ENCODE measurements at regions not wholly inside any gene's neighbourhood (a gene's known extent, or its start where the extent isn't known, plus 50 kb on each side); places are given as distances from the start of the nearest gene placed in this dataset.

DNA sequence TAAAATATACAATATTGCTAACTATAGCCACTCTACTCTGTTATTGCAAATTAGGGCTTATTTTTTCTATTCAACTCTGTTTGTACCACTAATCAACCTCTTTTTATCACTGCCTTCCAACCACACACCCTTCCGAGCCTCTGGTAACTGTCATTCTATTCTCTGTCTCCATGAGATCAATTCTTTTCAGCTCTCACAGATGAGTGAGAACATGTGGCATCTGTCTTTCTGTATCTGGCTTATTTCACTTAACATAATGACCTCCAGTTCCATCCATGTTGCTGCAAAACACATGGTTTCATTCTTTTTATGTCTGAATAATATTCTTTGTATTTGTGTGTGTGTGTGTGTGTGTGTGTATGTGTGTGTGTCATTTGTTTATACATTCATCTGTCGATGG lies 350.1 kb upstream of the DACH1 start:
- no peak for FAIRE-seq

DNA sequence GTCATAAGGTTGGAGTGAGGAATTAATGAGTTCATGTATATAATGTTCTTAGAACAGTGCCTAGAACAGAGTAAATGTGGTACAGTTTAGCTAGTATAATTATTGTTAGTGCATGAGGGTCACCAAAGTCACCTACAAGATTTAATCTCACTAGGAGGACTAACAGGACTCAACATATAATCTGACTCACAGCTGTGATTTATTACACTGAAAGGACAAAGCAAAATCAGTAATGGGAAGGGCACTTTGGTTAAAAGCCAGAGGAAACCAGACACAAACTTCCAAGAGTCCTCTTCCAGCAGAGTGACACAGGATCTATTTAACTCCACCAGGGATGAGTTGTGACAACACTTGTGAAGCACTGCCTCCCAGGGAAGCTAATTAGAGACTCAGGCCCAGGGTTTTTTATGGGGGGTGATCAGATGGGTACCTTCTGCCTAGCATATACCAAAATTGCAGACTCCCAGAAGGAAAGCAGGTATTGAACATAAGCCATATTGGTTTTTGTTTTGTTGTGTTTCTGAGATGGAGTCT lies 341.2 kb upstream of the DACH1 start:
- FAIRE-seq: no peak

DNA sequence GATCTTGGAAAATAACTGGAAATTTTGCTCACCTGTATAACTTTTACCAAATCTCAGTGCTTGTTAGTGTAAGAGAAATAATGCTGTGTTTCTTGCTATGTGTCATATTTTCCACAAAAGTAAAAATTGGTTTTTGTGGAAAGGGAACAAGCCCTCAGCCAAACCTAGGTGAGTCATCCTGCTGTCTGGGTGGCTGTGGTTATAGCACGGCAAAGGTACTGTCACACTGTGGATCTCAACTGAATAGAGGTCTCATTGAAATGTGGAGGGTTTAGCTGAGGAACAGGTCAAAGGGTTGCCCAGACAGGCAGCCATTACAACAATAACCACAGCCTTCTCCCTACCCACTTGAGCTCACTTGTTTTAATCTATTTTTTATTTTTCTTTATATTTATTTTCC lies 338.8 kb upstream of the DACH1 start:
- no peak for FAIRE-seq

DNA sequence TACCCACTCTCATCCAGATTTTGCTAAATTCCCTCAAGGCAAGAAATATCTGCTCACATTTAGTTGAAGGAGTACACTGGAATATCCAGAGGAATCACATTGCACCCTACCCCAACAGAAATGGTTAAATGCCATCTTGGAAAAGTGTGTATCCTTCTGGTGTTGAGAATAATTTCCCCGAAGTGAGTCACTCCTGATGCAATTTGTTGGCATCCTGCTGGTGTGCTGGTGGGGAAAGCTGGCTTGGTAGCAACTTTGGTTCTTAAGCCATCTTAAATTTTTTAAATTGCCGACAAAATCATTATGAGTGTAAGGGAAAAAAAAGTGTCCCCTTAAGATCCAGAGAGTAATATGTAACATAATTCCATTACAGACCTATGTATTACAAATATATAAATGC lies 337.3 kb upstream of the DACH1 start:
- no peak for FAIRE-seq

DNA sequence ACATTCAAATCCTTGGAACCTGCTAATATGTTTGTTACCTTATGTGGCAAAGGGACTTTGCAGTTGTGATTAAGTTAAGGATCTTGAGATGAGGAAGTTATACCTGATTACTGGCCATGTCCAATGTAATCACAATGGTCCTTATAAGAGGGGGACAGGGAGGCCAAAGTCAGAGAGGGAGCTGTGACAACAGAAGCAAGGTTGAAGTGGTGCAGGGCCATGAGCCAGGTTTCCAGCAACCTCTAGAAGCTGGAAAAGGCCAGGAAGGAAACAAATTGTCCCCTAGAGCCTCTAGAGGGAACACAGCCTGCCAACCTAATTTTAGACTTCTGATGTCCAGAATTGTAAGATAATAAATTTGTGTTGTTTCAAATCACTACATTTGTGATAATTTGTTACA lies 334.7 kb upstream of the DACH1 start:
- no peak for FAIRE-seq

DNA sequence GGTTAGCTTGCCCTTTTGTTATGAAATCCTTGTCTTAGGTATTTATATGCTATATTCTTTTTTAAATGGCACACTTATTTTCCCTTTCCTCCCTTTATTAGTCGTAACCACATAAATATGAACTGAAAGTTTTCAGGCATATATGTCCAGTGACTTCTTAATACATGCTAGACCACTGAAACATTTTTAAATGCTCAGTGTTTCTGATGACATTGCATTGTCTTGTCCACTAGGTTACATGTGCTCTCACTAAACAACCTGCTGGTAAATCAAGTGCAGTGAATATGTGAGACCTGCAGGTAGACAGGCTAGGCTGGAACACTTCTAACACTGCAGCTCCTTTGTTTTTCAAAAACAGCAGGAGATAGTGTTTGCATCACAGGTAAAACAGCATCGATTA lies 332.6 kb upstream of the DACH1 start:
- no peak for FAIRE-seq

DNA sequence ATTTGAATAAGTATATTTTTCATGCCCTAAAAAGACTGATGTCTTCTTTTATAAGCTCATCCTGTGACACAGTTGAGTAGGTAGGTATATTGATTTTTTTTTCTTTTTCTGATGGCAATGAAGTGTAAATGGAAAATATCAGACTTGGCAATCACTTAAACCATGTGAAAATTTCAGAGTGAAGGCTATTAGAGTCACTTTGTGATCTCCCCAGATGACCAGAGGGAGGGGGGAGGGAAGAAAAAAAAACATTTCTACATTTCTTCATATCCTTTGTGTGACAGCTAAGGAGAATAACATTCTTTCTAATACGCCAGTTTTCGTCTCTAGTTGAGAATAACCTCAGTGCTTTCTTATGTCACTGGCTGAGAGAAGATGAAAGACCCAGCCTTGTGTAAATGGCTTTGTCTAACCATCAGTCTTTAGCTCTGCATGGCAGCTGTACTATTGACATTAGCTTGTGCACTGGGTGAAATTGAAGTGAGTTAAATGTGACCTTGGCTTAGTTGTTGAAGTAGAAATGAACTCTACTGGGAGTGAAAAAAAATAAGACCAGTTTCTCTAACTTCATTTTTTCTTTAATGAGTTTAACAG lies 332.1 kb upstream of the DACH1 start:
- no peak for FAIRE-seq

DNA sequence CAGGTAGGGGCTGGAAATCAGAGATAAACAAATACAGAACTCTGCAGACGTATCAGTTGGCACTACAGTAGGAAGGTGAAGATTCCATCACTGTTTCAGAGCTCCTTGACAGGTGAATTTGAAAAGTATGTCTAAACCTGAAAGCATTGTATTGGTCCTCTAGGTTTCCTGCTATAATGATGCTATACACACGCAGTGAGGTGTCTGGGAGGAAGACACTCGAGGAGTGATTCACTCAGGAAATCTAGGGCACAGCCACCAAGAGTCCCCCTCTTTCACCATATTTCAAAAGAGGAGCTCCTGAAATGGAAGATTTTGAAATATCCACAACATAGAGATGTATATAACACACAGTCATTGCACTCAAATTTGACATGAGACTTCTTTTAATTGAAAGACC lies 331.0 kb upstream of the DACH1 start:
- FAIRE-seq: no peak

DNA sequence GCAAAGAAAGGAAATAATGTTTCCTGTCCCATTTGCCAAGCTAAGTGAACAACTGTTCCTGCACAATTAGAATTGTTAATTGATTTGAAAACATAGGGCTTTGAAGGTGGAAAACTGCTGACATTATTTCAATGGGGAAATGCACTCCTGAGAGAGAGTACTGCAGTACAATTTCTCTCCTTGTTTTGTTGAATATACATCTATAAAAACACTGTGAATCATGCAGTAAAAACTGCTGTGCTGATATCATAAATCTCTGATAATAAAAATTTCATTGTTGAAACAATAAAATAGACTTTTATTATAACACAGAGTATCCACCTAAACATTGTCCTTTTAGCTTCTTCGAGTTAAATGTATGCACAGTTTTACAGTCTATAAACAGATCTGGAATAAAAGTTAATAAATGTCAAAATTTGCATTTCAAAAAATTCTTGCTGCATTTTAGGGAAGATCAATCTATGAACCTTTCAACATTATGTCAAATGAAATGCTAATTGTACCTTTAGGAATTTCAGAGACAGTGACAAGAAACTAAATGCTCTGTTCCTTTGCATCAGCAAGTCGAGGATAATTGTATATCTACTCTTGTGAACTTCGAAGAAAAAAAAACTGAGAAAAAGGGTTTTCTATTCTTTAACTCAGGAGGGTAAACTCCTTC lies 328.2 kb upstream of the DACH1 start:
- no peak for FAIRE-seq

DNA sequence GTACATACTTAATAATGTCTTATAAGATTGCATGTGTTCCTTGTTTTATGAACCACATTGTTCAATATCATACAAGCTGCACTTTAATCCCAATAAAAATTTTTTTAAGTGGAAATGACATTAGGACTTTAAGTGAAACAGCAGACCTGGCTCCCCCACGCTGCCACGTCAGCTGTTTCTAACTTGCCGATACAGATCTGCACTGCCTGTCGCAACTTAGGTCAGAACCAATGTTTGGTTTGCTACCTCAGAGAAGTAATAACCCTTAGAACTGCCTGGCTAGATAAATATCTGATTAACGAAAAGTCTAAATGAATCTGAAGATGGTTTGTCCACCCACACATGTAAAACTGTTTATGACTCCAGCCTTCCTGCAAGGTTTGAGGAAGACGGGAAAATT lies 327.5 kb upstream of the DACH1 start:
- FAIRE-seq: no peak

DNA sequence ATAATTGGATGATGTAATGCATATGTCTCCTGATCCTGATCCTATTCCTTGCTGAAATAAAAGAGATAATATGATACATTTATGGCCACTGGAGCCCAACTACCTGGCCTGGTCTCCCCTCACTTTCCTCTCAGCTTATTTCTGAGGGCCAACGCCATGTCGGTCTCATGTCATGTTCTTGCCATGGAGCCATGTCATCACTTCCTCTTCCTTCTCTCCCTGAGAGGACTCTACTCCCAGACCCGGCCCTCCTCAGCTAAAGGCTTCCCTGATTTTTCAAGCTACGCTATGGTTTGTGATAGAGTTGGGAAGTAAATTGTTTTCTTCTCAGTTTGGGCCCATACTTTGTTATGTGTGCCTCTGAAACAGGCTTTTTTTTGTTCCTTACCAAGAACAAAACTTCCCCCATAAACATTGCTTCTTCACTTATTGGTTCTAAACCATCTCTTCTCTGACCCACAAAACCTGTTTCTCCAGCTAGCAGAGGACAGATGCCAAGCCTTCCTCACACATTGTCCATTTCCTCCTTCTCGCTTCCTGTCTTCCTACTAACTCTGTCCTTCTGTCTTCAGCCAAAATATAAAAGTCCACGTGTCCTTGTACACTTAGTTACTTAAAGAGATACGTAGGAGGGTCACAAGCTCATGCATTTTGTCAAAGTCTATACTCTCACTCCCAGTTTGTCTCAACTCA lies 319.9 kb upstream of the DACH1 start:
- FAIRE-seq: no peak

DNA sequence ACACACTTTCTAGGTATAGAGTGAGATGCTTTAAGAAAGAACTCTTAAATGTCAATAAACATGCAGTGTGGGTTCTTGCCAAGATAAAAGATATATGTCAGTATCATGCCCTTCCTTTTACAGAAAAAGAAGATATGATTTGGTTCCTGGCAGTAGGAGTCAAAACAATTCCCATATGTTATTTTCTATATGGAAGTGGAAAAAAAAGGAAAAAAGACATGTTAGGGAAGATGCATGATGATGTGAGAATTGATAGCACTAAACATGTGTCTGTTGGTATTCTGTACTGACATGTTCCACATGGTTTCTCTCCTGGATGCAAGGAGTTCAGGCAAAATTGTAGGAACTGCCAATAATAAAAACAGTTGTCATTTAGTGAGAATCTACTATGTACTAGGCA lies 318.8 kb upstream of the DACH1 start:
- no peak for FAIRE-seq

DNA sequence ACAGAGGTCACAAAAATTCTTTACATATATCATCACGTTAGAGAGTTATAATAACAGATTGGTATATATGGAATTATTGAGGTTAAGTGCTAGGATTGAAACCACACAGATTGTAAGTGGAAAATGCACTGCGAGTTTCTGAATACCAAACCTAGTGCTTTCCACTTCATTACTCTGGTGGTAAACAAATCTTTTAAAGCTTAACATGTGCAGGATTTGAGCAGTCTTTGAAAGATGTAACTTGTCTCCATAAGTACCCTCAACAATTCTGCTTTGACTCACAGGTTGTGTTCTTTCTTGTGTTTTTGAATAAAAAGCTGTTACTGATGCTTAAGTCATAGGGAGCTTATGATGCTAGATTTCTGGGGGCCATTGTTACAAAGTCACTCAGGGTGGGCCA lies 314.7 kb upstream of the DACH1 start:
- no peak for FAIRE-seq

DNA sequence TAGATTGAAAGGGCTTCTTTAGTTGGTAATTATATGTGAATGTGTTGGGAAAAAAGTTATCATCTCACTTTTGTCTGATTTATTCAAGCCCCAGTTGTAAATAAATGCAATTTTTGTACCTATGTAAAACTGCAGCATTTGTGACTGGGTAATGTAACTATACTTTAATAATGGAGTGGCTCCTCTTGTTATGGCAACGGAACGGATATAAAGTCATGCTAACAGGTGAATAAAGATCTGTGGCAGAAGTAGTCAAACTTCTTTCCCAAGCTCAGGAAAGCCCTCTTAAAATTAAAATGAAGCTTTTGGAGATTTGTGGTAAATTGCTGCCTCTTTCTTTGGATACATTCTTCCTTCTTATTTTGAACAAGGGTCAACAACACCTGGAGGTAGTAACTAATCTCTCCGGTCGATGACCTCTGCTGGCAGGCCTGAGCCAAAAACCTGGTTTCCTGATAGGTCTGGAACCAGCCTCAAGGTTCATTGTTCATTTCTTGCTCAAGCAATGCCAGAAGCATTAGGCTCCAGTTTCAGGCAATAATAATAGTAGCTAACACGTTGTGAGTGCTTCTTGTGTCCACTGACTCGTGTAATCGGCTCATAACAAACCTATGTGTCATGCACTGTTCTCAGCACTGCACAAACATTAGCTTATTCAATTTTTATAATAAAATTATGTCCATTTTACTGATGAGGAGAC lies 313.4 kb upstream of the DACH1 start:
- no peak for FAIRE-seq

DNA sequence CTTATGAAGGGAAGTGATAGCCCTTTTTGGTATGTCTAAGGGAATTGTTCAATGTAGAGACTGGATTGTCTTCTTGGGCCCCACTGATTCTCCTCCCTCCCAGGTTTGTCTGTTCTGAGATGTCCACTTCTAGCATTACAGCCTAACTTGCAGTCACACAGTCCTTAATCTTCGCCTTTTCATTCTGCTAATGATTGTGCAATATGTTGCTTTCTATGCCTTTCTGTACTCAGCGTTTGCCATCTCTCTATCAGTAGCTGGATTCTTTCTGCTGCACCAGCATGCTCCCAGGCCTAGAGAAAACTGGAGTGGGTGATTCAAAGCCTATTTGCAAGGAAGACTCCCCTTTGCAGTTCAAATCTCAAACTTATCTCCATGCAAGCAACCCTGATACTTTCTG lies 307.5 kb upstream of the DACH1 start:
- no peak for FAIRE-seq

DNA sequence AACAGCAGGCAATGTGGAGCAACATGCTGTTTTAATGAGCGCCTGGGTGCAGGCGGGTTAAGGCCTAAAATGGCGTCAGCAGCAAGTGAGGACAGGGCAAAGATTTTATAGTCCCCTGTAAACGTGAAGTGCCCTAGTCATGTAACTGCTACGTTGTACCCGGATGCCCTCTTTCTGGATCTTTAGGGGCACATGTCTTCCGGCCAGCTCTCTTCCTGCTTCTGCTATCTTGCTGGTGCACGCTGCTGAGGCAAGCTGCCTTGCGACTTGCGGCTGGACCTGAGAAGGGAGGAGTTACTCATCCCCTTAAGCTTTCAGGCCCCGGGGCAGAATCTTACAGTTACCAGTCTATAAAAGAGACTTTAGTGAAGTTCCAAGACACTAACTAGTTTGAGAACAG lies 303.6 kb upstream of the DACH1 start:
- FAIRE-seq: no peak

DNA sequence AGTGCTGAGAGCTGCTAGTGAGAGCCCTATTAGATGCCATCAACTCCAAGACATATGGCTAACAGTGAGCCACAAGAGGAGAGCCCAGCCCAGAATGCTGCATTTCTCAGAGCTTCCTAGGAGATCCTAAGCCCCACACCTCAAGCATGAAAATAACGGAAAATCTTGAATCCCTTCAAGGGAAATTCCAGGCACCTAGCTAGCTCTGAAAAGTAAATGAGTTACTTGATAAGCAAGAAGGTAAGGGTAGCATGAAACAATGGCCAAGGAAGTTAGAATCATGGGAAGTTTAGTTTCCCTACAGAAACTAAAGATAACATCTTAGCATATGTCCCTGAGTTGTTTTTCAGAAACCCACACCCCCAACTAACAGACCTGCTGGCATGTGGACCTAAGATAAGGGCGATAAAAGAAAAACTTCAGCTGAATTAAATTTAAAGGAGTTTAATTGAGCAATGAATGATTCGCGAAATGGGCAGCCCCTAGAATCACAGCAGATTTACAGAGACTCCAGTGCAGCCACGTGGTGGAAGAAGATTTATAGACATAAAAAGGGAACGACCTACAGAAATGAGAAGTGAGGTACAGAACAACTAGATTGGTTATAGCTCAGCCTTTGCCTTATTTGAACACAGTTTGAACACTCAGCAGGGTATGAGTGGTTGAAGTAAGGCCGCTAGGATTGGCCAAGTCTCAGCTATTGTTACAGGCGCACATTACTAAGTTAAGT lies 301.3 kb upstream of the DACH1 start:
- FAIRE-seq: no peak

DNA sequence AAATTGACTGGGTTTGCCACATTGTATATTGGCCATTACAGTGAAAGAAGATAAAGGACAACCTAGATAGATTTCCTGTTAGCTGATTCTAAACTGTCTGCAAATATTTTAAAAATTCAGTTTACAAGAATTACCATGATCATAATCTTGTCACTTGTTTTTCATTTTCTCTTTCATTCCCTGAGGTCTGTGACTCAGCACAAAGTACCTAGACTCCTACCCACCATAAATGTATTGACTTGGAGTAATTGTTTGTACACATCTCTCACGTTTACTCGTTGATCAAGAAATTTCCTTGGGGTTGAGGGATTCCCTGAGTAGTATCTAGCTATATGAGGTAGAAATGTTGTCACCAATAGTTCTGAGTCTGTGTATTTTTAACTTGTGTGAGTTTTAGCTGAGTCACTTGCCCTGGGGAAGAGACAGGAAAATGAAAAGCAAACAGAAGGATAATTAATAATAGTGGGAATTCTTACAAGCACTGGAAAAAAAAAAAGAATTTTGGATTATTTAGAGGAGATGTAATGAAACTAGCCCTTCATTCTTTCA lies 299.2 kb upstream of the DACH1 start:
- FAIRE-seq: no peak

DNA sequence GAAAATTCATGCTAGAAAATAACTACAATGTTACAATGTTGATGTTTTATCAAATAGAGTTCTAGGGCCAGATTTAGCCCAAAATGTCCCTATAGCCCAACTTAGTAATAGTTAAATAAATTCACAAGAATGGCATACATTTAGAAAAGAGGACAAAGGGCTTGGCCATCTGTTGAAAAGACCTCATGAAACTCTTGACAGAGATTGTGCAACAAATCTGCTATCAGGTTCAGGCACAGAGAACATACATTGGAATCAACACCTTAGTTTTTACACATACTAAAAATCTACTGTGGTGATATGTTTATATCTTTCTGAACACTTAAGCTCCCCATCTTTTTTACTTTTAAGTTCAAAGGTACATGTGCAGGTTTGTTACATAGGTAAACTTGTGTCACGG lies 298.3 kb upstream of the DACH1 start:
- no peak for FAIRE-seq

DNA sequence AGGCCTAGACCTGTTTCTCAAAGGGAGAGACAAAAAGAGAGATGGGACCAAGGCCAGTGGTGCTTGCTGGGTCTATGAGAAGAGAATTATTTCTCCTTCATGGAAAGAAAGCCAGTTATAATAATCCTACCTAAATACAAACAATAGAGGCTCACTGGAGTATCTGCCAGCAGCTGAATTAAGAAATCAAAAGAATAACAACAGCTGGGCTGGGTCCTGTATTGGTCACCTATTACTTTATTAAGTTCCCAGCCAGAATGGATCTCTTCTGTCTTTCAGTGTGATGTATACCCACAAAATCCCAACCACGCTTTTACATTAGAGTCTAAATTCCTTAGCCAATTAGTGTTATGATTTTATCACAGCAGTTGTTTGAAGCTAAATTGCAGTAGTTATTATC lies 297.8 kb upstream of the DACH1 start:
- FAIRE-seq: no peak

DNA sequence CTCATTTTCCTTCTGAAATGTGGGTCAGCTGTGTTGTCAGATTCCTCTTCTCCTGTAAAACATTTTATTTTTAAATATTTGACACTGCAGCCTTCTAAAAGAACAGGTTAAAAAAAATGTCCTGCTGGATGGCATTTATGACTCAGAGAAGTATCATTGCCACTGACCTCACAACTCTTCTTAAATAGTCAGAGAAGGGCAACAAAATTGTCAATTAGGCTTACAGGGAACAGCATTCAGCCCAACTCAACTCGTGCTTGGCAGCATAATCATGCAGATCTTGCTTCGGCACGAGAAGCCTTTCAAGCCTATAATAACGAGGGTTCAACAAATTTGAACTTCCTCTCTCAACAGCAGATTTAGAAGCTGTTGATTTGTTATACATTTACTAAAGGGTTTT lies 296.7 kb upstream of the DACH1 start:
- no peak for FAIRE-seq

DNA sequence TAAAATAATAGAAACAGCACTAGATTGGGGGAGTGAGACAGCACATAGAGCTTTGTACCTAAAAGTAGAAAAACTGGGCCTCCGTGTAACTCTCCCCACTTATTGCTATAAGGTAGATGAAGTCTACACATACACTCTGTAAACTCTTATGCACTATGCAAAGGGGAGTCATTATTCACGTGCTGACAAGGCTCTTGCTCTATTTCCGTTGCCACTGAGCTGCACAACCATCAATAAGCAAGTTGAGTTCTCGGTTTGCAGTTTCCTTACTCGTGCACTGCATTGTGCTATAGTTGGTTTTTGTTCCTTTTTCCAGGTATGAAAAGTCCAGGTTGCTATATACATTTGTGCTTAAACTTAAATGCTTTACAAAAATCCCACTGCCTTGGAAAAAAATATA lies 294.0 kb upstream of the DACH1 start:
- no peak for FAIRE-seq

DNA sequence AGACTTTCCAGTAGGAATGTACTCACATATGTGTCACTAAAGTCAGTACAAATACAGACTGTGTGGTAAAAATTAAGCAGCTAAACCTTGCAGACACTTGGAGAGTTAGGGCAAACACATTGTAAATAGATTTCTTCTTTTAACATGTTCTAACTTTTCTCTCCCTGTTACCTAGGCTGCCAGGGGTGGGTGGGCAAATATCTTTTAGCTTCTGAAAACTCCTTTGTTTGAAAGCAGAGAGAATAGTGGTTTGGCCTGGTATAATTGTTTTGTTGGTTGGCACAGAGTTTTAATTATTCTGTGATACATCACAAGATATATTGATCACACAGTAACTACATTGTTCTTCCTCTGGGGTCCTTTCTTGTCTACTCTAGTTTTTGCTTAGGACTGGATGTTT lies 289.8 kb upstream of the DACH1 start:
- FAIRE-seq: no peak

All from A204.1 (cell line).